ENCODE measurements at regions not wholly inside any gene's neighbourhood (a gene's known extent, or its start where the extent isn't known, plus 50 kb on each side); places are given as distances from the start of the nearest gene placed in this dataset.

GRCh38 chr7:10707519-10707918 lies 266.2 kb upstream of the PHF14 start:
- TF ChIP-seq, protein P1, sequence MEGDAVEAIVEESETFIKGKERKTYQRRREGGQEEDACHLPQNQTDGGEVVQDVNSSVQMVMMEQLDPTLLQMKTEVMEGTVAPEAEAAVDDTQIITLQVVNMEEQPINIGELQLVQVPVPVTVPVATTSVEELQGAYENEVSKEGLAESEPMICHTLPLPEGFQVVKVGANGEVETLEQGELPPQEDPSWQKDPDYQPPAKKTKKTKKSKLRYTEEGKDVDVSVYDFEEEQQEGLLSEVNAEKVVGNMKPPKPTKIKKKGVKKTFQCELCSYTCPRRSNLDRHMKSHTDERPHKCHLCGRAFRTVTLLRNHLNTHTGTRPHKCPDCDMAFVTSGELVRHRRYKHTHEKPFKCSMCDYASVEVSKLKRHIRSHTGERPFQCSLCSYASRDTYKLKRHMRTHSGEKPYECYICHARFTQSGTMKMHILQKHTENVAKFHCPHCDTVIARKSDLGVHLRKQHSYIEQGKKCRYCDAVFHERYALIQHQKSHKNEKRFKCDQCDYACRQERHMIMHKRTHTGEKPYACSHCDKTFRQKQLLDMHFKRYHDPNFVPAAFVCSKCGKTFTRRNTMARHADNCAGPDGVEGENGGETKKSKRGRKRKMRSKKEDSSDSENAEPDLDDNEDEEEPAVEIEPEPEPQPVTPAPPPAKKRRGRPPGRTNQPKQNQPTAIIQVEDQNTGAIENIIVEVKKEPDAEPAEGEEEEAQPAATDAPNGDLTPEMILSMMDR (IDR thresholded peaks at IDR 0.05) = no peak
- TF ChIP-seq ERG (CRISPR knock-in tag; IDR thresholded peaks at IDR 0.05) = no peak

Data from WTC11 (cell line).